ENCODE measurements at regions not wholly inside any gene's neighbourhood (a gene's known extent, or its start where the extent isn't known, plus 50 kb on each side); places are given as distances from the start of the nearest gene placed in this dataset.

GRCh38 chr1:244350027-244350426 is 101.7 kb downstream of the ADSS2 start:
- Mint-ChIP-seq H3K36me3 (no peaks in the 10 kb centered on the region), H3K27ac (peak overlapping the region; percentile 92), H3K9me3 (peaks cover 3% of the 10 kb centered on the region; the same call in 1 of the 2 replicates), H3K27me3 (ENCODE audit: low read depth) (no peaks in the 10 kb centered on the region; the same call in 1 of the 2 replicates), H3K4me3 (no peak overlapping the region), H3K4me1 (peaks cover 63% of the 10 kb centered on the region)
- TF ChIP-seq AFF4 (CRISPR knock-in tag; IDR thresholded peaks at IDR 0.05; ENCODE audit: borderline replicate concordance) (no peak), PREB (CRISPR knock-in tag; IDR thresholded peaks at IDR 0.05; ENCODE audit: borderline replicate concordance) (no peak), ESRRA (CRISPR knock-in tag; IDR thresholded peaks at IDR 0.05; ENCODE audit: borderline replicate concordance) (no peak), CDX4 (CRISPR knock-in tag; IDR thresholded peaks at IDR 0.05; ENCODE audit: borderline replicate concordance) (no peak), FOXP1 (CRISPR knock-in tag; IDR thresholded peaks at IDR 0.05; ENCODE audit: borderline replicate concordance) (no peak), TCF7 (CRISPR knock-in tag; IDR thresholded peaks at IDR 0.05; ENCODE audit: low read depth) (no peak), FOXP4 (CRISPR knock-in tag; IDR thresholded peaks at IDR 0.05) (no peak), ELF4 (CRISPR knock-in tag; IDR thresholded peaks at IDR 0.05; ENCODE audit: low read depth) (no peak)
- POLR2A ChIA-PET: interaction anchor here (0.6 kb wide), 1 partner anchor 657 kb away, joined by 3 read pairs; no protein-coding TSS in a partner anchor
- DNase-seq (ENCODE audit: low spot score) (no peak), ATAC-seq (no peak)
- CTCF ChIA-PET: interaction anchor here (1.2 to 2.3 kb wide), 2 partner anchors 20 to 51 kb away, joined by 3 to 5 read pairs; no protein-coding TSS in a partner anchor

- TF ChIP-seq ARID4B (CRISPR knock-in tag; IDR thresholded peaks at IDR 0.05; ENCODE audit: borderline replicate concordance) (no peak), NR2C2 (CRISPR knock-in tag; IDR thresholded peaks at IDR 0.05) (no peak), FOXK1 (CRISPR knock-in tag; IDR thresholded peaks at IDR 0.05) (no peak), ZBTB43 (CRISPR knock-in tag; IDR thresholded peaks at IDR 0.05) (no peak), ZNF138 (CRISPR knock-in tag; conservative IDR thresholded peaks at IDR 0.05) (no peak), ZNF263 (CRISPR knock-in tag; IDR thresholded peaks at IDR 0.05; ENCODE audit: low read depth) (no peak)
- peaks cover 3% of the 10 kb centered on the region for H3K36me3 Mint-ChIP-seq
- no peak overlapping the region for H3K4me3 Mint-ChIP-seq
- ChIA-PET POLR2A (interaction anchor here (2.5 kb wide), 1 partner anchor 10 kb away, joined by 9 read pairs; no protein-coding TSS in a partner anchor), CTCF (interaction anchor here (2.3 kb wide), 1 partner anchor 17 kb away, joined by 5 read pairs; no protein-coding TSS in a partner anchor)
- H3K9me3 Mint-ChIP-seq: peaks cover 3% of the 10 kb centered on the region
- DNase-seq (ENCODE audit: low spot score) (no peak), ATAC-seq (no peak)
- peaks cover 71% of the 10 kb centered on the region for H3K4me1 Mint-ChIP-seq
- no peaks in the 10 kb centered on the region for H3K27me3 Mint-ChIP-seq (ENCODE audit: low read depth)
- H3K27ac Mint-ChIP-seq: peak overlapping the region; percentile 97
Measured at GRCh38 chr1:244352156-244352830, 99.4 kb downstream of the ADSS2 start.
